ENCODE measurements at regions not wholly inside any gene's neighbourhood (a gene's known extent, or its start where the extent isn't known, plus 50 kb on each side); places are given as distances from the start of the nearest gene placed in this dataset.

DNA sequence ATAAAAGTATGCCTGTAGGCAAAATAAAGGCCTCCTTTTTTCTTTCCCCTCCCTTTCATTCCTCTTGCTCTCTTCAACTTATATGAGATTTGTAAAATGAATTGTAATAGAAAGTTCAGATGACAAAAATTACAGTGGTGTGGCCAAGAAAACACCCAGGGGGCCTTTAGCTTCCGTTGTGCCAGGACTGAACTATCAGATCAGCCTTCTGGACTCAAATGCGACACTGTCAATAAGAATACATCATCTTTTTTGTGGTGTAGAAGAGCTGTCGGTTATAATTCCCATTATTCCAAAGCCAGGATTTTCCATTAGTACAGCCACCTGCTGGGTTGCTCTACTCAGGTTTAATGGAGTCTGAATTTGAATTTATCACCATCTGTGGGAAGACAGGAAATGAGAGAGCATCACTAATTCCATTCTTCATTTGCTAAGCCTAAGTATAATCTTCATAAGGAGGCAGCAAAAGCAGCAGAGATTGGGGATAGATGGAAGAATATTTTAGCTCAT lies 443.4 kb downstream of the ANXA1 start:
- TF ChIP-seq CTCF (IDR thresholded peaks at IDR 0.05; ENCODE audit: insufficient read depth, low read length, poor library complexity, severe bottlenecking): no peak
- no peaks in the 10 kb centered on the region for H3K27me3 ChIP-seq (replicated peaks; ENCODE audit: control insufficient read depth, insufficient read depth, low read length)
- DNase-seq (ENCODE audit: extremely low read depth, insufficient read length): no peak
- no peak overlapping the region for H3K4me3 ChIP-seq (replicated peaks; ENCODE audit: low read depth, low read length)
- H3K36me3 ChIP-seq (ENCODE audit: control insufficient read depth, insufficient read depth, low read length): no peaks in the 10 kb centered on the region

DNA sequence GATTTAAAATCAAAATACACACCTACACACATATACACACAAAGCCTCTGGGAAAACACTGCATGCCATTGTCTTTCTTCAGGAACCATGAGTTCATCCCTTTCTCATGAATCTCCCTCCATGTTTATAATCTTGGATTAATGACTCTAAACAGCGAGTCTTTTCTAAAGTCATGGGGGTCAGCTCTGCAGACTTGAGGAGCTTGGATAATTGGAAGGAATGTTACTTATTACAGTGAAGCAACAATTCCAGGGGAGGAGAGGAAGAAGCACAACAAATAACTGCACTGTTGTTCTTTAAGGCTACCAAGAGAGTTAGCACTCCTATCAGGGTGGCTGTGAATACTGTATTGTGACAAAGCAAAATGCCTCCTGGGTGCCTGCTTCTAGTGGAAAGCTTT lies 444.7 kb downstream of the ANXA1 start:
- no peak for TF ChIP-seq CTCF (IDR thresholded peaks at IDR 0.05; ENCODE audit: insufficient read depth, low read length, poor library complexity, severe bottlenecking)
- Histone ChIP-seq H3K36me3 (ENCODE audit: control insufficient read depth, insufficient read depth, low read length) (no peaks in the 10 kb centered on the region), H3K4me3 (replicated peaks; ENCODE audit: low read depth, low read length) (no peak overlapping the region), H3K27me3 (replicated peaks; ENCODE audit: control insufficient read depth, insufficient read depth, low read length) (no peaks in the 10 kb centered on the region)
- DNase-seq (ENCODE audit: extremely low read depth, insufficient read length): no peak

GRCh38 chr9:73597039-73597438 lies 445.4 kb downstream of the ANXA1 start:
- no peak for DNase-seq (ENCODE audit: extremely low read depth, insufficient read length)
- no peak for TF ChIP-seq CTCF (IDR thresholded peaks at IDR 0.05; ENCODE audit: insufficient read depth, low read length, poor library complexity, severe bottlenecking)
- Histone ChIP-seq H3K4me3 (replicated peaks; ENCODE audit: low read depth, low read length) (no peak overlapping the region), H3K27me3 (replicated peaks; ENCODE audit: control insufficient read depth, insufficient read depth, low read length) (no peaks in the 10 kb centered on the region), H3K36me3 (ENCODE audit: control insufficient read depth, insufficient read depth, low read length) (no peaks in the 10 kb centered on the region)

DNA sequence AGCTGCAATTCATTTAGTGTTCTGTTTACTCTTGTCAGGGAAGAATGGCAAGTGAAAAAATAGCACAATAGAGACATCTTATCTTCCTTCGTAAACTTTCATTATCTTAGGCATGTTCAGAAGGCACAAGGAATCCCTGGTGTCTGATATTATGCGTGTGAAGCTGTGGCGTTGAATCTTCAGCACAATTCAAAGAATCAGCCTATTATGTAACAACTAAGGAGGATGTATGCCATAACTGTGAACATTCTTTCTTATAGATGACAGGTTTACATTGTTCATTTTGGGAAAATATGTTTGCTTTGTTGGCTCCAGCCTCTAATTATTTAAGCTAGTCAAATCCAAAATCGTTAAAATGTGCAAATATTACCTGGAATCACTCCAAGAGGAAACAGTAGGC lies 446.1 kb downstream of the ANXA1 start:
- Histone ChIP-seq H3K36me3 (ENCODE audit: control insufficient read depth, insufficient read depth, low read length) (no peaks in the 10 kb centered on the region), H3K27me3 (replicated peaks; ENCODE audit: control insufficient read depth, insufficient read depth, low read length) (no peaks in the 10 kb centered on the region), H3K4me3 (replicated peaks; ENCODE audit: low read depth, low read length) (no peak overlapping the region)
- DNase-seq (ENCODE audit: extremely low read depth, insufficient read length): no peak
- TF ChIP-seq CTCF (IDR thresholded peaks at IDR 0.05; ENCODE audit: insufficient read depth, low read length, poor library complexity, severe bottlenecking): no peak

DNA sequence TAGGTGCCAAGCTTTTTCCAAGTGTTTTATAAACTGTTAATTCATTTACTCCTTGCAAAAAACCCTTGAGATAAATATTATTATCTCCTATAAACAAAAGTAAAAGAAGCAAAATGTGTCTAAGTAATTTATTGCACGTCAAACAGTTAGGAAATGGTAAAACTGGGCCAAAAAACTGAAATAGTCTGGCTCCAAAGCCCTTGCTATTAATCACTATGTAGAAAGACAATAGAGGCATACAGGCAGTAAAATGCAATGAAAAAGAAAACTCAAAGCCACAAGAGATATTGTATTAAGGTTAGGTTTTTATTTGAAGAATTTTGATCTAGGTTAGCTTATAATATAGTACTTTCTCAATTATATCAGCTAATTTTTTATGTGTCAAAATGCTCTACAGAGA lies 457.7 kb downstream of the ANXA1 start:
- no peak for TF ChIP-seq CTCF (IDR thresholded peaks at IDR 0.05; ENCODE audit: insufficient read depth, low read length, poor library complexity, severe bottlenecking)

DNA sequence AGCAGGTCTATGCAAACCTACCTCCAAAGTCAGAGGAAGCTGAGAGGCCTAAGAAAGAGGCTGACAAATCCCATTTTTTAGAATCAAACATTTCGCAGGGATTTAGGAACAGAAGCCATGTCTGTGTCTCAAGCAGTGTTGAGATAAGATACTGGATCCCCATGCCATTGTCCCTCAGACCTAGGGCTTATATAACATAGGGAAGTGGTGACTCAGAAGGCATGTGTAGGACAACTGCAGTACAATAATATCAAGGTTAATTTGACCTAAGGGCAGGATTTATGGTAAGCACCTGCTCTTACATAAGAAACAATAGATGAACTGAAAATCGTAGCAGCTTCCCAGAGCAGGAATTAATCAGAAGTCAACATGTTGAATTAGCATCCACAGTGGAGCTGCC lies 459.4 kb downstream of the ANXA1 start:
- H3K27me3 ChIP-seq (replicated peaks; ENCODE audit: control insufficient read depth, insufficient read depth, low read length): no peaks in the 10 kb centered on the region
- TF ChIP-seq CTCF (IDR thresholded peaks at IDR 0.05; ENCODE audit: insufficient read depth, low read length, poor library complexity, severe bottlenecking): no peak
- no peak overlapping the region for H3K4me3 ChIP-seq (replicated peaks; ENCODE audit: low read depth, low read length)
- DNase-seq (ENCODE audit: extremely low read depth, insufficient read length): no peak
- no peaks in the 10 kb centered on the region for H3K36me3 ChIP-seq (ENCODE audit: control insufficient read depth, insufficient read depth, low read length)

More for the DNA sequence above, 457.7 kb downstream of the ANXA1 start:
- Histone ChIP-seq H3K4me3 (replicated peaks; ENCODE audit: low read depth, low read length) (no peak overlapping the region), H3K27me3 (replicated peaks; ENCODE audit: control insufficient read depth, insufficient read depth, low read length) (no peaks in the 10 kb centered on the region), H3K36me3 (ENCODE audit: control insufficient read depth, insufficient read depth, low read length) (no peaks in the 10 kb centered on the region)
- DNase-seq (ENCODE audit: extremely low read depth, insufficient read length): no peak

Measured in GM06990 (cell line).